C4-2B (cell line): ENCODE measurements at regions not wholly inside any gene's neighbourhood (a gene's known extent, or its start where the extent isn't known, plus 50 kb on each side); places are given as distances from the start of the nearest gene placed in this dataset.

ENCODE experiments used
- H3K27ac ChIP-seq: fragments of 450-650 bp; 2 replicates; pipeline ENCODE4 v1.5.1; 2017
- CTCF ChIP-seq: fragments of 450-650 bp; conservative IDR thresholded peaks from 2 replicates; pipeline ENCODE4 v1.5.1; 2017; ENCODE audit warnings: mild to moderate bottlenecking
- ZFX ChIP-seq: fragments of 450-650 bp; IDR thresholded peaks from 2 replicates; pipeline ENCODE4 v1.6.1; 2017

GRCh38 chr12:75577812-75578211 lies 66.4 kb upstream of the KRR1 start:
- H3K27ac ChIP-seq: no peak overlapping the region
- TF ChIP-seq ZFX: no peak
- TF ChIP-seq CTCF: no peak

- TF ChIP-seq CTCF (no peak), ZFX (no peak)
- H3K27ac ChIP-seq: no peak overlapping the region
These were observed 60.3 kb upstream of the KRR1 start for GRCh38 chr12:75571656-75572205.

- no peak for TF ChIP-seq CTCF
- no peak for TF ChIP-seq ZFX
- H3K27ac ChIP-seq: no peak overlapping the region
These were observed 59.8 kb upstream of the KRR1 start for GRCh38 chr12:75571204-75571603.

GRCh38 chr12:75568801-75569200 lies 57.4 kb upstream of the KRR1 start:
- TF ChIP-seq CTCF: no peak
- no peak for TF ChIP-seq ZFX
- H3K27ac ChIP-seq: no peak overlapping the region

- TF ChIP-seq CTCF: no peak
- no peak for TF ChIP-seq ZFX
- H3K27ac ChIP-seq: no peak overlapping the region
These were observed 57.0 kb upstream of the KRR1 start for GRCh38 chr12:75568393-75568792.

- TF ChIP-seq ZFX (no peak), CTCF (no peak)
- no peak overlapping the region for H3K27ac ChIP-seq
These were observed 54.4 kb upstream of the KRR1 start for GRCh38 chr12:75565795-75566194.

GRCh38 chr12:75564852-75565251 lies 53.4 kb upstream of the KRR1 start:
- TF ChIP-seq CTCF (no peak), ZFX (no peak)
- no peak overlapping the region for H3K27ac ChIP-seq
